ENCODE measurements at regions not wholly inside any gene's neighbourhood (a gene's known extent, or its start where the extent isn't known, plus 50 kb on each side); places are given as distances from the start of the nearest gene placed in this dataset.
A peak's percentile ranks its signal among the peaks of the same experiment; 100 is the strongest.

DNA sequence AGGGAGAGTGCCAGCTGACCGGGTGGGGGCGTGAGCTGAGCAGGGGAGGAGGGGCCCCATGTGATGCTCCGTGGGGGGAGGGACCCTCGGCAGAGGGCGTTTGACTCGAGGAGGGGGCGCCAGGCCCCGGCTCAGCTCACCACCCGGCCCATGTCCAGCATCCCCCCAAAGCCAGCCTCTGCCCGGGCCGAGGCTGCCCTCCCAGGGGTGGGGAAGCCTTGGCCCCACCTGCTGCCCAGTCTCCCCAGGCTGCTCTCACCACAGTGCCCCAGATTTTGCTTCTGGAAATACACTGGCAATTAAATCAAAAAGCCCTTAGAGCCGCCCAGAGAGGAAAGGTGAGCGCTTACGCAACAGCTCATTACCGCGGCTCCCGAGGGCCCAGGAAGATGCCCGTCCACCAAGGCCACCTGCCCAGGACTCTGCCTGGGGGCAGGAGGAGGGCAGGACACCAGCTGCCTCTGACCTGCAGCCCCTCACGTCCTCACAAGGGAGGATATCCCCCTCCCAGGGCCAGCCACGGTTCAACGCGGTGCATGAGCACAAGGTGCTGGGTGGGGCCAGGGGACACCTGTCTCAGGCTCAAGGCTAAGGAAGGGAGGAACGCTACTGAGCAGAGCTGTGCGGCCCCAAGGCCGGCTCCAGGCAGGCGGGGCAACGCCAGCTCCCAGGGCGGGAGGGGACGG is 70.0 kb upstream of the INPP5A start:
- DNase-seq: no peak

DNA sequence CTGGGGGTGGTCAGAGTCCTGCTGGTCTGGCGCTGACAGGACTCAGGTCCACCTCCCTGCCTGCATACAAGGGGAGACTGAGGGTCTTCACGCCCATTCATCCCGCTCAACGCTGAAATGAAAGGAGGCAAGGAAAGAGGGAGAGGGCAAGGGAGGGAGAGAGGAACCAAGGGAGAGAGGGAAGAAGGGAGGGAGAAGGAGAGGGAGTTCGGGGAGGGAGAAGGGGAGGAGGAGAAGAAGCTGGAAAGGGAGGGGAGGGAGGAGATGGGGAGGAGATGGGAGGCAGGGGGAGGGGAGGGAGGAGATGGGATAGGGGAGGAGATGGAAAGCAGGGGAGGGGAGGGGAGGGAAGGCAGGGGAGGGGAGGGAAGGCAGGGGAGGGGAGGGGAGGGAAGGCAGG is 69.4 kb upstream of the INPP5A start:
- no peak for DNase-seq

DNA sequence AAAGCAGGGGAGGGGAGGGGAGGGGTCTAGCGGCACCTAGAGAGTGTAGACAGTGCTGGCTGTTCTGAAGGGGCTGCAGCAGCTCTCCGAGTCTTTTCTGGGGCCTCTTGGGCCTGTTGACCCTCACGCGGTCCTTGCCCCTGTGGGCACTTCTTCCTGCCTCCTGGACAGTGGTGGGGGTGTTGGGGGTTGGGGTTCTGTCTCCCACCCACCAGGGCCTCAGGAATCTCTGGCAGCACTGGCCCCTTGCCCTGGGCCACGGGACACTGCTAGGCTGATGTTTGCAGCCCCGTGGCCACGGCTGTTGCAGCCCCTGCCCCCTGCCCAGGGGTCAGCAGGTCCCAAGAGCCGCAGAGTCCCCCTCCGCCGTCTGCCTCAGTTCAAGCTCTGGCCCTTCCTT is 68.9 kb upstream of the INPP5A start:
- no peak for DNase-seq

DNA sequence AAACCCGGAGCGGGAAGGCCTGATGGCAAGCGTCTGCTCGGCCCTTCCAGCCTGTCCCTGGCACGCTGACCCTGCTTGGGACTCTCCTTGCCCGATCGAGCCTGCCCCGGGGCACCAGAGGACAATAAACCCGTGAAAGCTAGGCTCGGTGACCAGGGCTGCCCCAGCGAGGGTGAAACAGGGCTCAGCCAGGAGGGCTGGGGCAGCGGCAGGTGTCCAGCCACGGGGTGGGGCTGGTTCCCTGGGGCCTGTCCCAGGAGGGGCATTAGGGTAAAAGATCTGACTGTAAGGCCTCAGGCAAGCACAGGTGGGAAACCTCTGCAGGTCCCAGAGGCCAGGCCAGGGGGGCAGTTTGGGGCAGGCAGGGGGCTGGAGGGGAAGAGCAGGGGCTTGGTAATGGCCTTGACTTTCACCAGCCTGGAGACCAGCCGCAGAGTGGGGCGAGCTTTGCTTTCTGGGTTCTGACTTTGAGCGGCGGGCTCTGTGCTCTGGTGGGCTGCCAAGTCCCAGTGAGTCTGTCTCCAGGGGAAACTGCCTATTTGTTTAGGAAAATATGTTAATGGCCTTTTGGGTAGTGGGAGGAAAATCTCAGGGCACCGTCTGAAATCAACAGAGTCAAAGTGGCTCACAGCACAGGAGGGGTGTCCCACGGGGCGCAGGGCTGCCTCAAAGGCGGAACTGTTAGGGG is 68.2 kb upstream of the INPP5A start:
- no peak for DNase-seq

DNA sequence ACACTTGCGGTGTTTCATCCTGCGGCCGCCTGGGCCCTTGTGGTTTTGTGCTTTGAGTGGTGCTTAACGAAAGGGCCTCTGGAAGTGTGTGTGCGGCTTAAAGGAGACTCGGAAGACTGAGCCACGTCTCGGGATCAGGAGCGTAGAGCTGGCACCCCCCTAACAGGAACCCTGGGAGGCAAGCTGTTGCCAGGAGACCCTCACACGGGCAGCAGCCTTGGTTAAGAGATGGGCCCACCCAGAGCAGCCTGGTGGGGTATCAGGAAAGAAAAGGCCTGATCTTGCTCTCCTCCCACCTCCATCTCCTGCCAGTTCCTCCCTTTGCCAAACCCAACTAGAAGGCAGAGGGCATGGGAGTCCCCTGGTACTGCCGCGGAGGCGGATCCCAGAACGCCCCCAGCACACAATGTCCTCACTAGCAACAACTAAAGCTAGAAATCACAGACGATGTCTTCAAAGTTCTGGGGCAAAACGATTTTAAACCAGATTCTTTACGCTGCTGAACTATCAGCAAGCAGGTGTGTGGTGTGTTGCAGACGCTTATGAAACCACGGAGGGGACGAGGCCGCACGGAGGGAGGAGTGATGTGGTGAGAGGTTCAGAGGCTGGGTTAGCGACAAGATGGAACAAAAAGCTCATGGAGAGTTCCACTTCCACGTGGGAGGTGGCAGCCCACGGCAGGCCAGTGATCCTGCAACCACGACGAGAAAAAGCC is 67.0 kb upstream of the INPP5A start:
- DNase-seq: no peak

DNA sequence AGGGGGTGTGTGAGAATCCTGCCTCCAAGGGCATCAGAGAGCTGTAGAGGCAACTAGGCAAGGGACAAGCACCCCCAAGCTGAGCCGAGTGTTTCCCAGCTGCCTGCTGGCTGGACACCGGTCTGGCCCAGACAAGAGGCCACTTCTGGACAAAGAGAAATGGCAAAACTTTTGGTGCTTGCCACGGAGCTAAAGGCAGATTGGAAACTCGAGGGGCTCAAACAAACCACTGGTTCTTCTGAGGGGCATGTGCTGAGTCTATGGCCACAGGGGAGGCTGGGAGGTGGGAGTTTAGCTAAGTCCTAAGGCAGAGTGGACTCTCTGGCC is 66.5 kb upstream of the INPP5A start:
- no peak for DNase-seq

DNA sequence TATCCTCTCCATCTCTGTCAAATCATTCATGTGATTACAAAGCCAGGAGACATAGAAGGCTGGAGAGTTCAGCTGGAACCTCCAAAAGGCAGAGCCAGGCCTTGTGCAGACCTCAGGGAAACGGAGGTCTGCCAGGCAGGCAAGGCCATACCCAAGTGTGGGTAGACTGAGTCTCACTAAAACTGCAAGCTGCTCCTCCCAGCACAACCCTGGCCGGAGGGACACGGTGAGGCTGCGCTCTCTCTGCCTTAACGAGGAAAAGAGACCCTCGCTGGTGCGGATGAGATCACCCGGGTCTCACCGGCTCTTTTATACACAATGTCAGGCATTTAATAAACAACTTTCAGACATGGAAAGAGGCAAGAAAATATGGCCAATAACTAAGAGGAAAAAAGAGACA is 66.1 kb upstream of the INPP5A start:
- no peak for DNase-seq

DNA sequence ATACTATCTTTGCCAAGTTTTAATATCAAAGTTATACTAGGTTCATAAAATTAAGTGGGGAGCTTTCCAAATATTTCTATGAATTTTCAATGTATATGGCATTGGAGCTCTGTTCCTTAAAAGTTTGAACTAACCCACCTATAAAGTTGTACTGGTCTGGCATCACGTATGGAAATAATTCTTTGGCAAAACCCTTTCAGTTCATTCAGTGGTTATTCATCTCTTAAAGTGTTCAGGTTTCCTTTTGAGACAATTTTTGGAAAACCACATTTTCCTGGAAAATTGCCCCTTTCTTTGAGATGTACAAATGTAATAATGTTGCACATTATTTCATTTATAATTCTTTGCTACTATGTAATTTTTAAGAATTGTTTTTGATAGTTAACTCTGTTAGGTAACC is 62.5 kb upstream of the INPP5A start:
- DNase-seq: no peak

DNA sequence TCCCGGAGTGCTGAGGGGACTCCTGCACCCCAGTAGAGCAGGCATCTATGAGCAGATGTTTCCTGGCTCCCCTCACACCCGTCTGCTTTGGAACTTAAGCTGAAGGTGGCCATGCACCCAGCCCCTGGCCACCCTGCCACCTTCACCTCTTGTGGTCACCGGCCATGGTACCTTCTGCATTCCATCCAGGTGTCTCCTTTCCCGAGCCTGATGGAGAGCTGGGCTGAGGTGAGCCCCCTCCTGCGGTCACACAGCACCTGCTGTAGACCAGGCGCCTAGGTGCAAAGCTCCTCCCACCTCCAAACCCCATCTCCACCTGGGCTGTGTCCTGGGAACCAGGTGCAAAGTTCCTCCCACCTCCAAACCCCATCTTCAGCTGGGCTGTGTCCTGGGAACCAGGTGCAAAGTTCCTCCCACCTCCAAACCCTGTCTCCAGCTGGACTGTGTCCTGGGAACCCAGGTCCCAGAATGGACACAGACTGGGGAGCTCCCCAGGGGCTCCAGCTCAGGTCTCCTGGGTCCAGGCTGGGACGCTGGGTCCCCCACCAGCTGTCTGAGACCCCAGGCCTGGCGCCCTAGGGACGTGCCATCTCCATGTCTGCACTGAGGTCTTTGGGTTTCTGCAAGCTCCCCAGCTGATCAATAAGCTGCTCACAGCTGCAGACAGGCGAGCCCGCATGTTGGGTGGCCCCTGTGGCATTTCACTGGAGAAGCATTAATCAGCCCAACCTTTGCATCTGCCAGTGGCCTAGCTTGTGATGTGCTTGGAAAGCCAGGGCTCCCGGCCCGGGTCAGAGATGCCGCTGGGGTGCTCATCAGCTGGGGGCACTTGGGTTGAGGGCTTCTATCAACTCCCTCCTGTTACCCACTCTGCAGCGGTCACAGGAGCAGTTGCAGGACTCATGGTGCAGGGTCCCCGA is 61.2 kb upstream of the INPP5A start:
- DNase-seq: no peak

DNA sequence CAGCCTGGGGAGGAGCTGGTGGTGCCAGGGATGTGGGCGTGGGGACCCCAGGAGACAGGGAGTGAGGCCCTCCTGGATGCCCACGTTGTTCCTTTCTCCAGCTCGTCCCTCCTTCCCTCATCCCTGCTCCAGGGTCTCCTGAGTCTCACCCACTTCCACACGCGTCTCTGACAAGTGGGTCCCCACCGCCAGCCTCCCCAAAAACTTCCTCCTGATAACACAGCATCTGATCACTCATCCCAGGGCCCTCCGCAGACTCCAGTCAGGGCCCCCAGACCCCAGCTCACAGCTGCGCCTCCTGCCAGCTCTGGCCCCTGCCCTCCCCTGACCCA is 60.6 kb upstream of the INPP5A start:
- no peak for DNase-seq

DNA sequence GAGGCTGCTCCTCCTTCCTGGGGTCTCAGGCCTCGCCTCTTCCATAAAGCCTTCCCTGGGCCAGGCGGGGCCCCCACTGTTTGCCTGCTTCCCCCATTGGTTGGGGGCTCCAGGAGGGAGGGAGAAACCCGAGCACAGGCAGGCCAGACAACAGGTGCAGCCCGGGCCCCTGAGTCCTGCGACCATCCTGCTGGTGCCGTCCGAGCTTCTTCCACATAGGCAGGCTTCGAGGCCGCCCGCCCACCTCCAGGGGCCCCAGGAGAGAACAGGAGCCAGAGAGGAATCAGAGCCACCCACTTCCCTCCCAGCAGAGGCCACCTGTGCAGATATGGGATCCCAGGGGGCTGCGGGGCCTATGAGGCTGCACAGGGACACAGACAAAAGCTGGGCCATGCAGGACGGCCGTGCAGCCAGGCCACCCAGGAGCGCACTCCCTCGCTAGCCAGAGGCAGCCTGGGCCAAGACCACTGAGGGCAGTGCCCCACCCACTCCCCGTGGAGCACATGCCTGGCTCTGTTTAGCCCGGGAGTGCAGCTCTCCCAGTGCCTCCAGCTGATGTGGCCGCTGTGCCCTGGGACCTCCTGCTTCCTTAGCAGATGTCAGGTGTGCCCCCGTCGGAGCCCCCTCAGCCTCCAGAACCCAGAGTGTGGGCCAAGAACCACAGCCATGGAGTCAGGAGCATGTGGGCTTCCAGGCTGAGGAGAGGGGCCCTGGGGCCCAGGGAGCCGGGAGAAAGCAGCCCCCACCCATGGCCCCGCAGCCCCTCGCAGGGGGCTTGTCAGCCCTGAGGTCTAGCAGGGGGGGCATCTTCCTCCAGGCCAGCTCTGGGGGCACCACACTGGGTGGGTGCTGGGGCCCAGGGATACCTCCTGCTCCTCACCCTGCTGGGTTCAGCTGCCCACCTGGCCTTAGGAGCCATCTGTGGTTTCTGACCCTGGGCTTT is 59.9 kb upstream of the INPP5A start:
- DNase-seq: no peak

DNA sequence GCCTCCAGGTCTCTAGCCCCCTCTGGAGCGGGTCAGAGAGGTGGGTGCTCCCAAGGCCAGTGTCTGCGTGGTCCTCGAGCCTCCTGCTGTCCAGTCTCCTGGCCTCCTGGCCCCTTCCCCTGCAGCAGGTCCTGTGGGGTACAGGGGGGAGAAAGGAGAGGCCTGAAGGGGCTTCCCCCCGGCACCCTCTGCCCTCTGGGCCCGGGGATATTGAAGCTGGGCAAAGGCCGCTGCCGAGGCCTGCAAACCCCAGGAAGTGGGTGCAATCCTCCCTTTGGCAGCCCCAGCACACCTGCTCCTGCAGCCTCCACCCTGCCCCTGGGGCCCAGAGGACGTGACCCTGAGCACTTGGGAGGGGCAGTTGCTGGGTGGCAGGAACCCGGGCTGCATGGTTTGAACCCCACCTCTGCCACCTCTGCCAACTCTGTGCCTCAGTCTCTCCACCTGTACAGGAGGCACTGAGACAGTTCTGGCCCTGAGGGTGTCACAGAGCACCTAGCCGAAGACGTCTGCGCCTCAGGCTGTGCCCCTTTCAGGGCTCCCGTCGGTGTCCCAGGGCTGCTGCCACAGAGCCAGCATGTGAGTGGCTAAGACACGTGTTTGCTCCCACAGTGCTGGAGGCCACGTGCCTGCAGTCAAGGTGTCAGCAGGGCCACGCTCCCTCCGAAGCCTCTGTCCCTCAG is 59.1 kb upstream of the INPP5A start:
- no peak for DNase-seq

DNA sequence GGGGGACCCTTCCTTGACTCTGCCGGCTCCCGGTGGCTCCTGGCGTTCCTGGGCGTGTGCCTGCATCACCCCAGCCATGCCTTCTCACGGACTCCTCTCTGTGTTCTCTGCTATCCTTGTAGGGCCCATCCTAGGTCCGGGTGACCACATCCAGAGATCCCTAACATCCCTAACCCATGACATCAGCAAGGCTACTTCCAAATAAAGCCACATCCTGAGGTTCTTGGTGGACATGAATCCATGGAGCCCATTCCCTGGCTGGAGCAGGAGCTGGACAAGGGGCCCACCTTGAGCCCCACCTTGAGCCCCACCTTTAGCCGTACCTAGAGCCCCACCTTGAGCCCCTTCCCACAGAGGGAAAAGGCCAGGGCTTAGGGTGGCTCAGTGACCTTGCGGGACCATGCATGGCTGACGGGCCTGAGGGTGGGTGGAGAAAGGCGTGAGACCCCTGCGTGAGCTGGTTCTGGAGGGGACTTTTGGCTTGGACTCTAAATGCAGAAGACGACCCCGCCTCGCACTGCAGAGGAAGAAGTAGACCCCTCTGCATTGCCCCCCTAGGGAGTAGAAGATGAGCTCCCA is 58.5 kb upstream of the INPP5A start:
- no peak for DNase-seq

DNA sequence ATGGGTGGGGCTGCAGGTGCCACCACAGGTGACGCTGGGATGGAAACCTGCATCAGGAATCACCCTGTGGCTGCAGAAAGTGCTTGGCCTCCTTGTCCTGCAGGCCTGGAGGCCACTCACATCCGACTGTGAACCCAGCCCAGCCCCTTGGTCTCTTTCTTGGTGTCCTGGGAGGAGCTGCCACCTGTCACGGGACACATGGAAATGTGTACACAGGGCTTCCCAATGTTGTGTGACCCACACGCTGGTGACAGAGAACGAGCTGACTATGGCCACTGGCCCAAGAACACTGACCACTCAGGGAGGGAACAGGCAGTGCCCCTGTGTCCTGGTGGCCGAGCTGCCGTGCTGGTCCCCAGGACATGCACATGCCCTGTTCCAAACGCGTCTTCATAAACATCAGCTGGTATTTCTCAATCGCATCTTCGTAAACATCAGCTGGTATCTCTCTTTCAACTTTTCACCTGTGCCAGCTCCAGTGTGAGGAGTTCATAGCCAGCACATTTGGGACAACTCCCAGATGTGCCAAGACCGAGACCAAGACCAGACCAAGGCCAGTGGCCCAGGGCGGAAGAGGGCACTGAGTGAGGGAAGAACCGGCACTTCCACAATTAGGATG is 57.9 kb upstream of the INPP5A start:
- DNase-seq: no peak

DNA sequence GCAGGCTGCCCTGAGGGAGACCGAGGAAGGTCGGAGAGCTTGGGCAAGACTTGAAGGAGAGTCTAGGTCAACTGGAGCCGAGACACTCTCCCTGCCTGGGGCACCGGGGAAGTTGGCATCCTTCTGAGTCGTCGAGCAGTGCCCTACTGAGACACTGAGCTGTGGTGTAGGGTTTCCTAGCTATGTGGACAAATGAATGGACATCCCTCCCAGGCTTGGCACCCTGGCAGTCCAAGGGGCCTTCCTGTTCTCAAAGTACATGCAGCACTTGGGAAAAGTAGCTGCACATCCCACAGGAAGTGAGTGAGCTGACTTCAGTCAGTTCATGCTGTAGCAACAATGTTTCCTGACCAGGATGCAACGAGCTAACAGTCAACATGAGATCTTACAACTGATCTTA is 57.2 kb upstream of the INPP5A start:
- no peak for DNase-seq

DNA sequence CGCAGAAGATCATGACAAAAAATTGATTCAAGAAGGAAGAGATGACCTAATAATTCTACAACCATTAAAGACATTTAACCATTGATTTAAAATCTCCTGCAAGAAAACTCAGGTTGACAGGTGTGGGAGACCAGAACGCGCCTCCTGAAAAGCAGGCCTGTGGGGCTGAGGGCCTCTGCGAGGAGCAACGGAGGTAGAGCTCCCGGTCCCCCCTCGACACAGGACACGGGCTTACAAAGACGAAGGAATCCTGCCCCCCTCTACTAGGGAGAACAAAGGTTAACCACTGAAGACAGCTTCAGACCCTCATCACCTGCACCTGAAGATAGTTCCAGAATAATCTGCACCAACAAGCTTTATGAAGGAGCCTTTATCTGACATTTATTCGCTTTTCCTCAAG is 55.9 kb upstream of the INPP5A start:
- DNase-seq: no peak

DNA sequence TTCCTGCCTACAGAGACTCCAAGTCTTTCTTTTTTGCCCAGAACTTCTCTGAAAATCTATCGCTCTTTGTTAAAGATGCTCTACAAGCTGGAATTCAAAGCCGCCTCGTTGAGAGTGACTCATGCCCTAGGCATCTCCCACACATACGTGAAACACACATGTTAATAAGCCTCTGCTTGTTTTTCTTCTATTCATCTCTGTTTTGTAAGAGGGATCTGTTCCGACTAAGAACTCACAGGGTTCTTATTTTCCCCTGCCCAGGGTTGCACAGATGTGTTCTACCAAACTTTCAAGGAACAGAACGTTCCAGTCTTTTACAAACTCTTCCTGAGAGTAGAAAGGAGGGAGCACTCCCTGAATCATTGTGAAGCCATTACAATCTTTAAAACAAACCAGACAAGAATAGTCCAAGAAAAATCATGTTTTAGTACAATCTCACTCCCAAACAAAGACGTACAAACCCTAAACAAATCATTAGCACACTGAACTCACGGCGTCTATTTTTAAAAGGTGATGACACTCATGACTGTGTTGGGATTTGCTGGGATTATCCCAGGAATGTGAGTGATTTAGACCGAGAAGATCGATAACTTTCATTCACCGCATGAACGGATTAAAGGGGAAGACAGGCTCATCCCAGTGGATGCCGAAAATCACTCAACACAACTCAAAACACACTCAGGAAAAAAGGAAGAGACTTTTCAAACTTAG is 55.3 kb upstream of the INPP5A start:
- DNase-seq: peak in 1 of 4 experiments; percentile 40

DNA sequence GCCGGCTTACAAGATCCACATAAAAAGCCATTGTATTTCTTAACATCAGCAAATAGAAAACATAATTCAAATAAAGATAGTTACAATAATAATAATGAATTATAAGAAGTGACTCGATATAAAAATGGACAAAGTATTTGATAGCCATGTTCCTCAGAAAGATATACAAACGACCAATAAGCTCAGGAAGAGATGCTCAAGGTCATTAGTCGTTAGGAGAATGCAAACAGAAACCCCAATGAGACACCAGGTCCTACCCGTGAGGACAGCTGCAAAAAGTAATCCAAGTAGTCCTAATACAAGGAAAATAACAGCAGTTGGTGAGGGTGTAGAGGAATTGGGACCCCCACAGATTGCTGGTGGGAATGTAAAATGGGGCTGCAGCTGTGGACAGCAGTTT is 54.2 kb upstream of the INPP5A start:
- DNase-seq: no peak

DNA sequence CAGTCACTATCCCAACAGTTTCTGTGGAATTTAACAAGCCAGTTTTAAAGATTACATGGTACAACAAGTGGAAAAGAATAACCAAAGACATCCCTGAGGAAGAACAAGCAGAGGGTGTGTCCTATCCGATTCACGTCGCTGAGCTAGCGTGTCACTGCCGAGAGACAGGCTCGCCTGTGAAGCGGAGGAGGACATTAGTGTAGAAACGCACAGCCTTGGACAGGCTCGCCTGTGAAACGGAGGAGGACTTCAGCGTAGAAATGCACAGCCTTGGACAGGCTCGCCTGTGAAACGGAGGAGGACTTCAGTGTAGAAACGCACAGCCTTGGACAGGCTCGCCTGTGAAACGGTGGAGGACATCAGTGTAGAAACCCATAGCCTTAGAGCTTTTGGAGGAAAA is 52.7 kb upstream of the INPP5A start:
- DNase-seq: no peak

DNA sequence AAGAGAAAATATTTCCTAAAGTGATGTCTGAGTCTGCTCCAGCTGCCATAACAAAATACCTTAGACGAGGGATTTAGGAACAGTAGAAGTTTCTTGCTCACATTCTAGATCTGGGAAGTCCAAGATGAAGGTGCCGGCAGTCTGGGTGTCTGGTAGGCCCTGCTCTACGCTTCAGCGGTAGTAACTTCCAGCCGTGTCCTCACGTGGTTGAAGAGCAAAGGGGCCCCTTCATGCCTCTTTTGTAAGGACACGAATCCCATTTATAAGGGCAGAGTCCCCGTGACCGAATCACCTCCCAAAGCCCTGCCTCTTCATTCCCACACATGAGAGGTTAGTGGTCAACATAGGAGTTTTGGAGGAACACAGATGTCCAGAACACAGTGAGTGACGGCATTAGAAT is 52.2 kb upstream of the INPP5A start:
- no peak for DNase-seq

All from suppressor macrophage (primary cell).